GM18867 (cell line): ENCODE measurements at regions not wholly inside any gene's neighbourhood (a gene's known extent, or its start where the extent isn't known, plus 50 kb on each side); places are given as distances from the start of the nearest gene placed in this dataset.
"Not testable (repeated sequence)": the region's sequence is repeated elsewhere in the genome, so short reads cannot be mapped to it uniquely, and the experiment has no call there.

Experiments used
- ATAC-seq: cut with Tn5 transposase; IDR thresholded peaks from one replicate; pipeline ENCODE4 v1.9.1; 2021; ENCODE audit warnings: mild to moderate bottlenecking, moderate library complexity; ENCODE audit not compliant: unreplicated experiment

DNA sequence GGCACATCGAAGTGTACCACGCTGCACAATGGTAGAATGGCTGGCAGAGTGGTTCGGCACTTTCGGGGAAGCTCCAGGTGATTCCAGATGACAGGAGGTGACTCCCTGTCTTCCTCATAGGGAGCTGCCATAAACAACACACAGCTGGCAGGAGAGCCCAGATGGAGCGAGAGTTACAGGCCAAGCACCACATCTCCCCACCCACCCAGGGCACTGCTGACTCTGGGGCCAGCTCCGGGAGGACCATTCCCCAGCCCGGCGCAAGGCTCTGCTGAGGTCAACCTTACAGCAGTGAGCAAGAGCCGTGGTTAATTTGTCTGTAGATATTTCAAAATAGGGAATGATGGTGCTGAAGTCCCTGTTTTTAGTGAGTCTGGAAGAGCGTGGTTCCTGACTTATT lies 78.8 kb upstream of the HMGXB4 start:
- ATAC-seq = no peak

DNA sequence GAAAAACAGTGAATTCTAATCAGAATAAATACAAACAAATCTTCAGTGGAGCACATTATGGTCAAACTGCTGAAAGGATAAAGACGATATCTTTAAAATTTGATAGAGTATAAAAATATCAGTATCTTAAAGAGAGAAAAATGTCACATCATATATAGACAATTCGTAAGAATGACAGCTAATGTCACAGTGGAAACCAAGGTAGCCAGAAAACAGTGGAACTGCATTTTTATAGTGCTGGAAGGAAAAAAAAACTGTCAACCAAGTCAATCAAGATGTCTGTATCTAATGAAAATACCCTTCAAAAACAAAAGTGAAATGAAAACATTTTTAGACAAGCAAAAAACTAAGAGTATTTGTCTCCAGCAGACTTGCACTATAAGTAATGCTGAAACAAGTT lies 73.4 kb upstream of the HMGXB4 start:
- ATAC-seq = no peak

DNA sequence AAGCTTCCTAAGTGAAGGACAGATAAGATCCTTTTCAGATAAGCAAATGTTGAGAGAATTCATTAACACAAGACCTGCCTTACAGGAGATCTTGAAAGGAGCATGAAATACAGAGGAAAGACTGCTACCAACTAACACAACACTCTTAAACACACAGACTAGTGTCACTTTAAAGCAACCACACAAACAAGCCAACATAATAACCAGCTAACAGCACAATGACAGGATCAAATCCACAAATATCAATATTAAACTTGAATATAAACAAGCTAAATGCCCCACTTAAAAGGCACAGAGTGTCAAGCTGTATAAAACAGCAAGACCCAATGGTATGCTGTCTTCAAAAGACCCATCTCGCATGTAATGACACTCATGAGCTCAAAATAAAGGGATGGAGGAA lies 70.8 kb upstream of the HMGXB4 start:
- ATAC-seq = no peak

DNA sequence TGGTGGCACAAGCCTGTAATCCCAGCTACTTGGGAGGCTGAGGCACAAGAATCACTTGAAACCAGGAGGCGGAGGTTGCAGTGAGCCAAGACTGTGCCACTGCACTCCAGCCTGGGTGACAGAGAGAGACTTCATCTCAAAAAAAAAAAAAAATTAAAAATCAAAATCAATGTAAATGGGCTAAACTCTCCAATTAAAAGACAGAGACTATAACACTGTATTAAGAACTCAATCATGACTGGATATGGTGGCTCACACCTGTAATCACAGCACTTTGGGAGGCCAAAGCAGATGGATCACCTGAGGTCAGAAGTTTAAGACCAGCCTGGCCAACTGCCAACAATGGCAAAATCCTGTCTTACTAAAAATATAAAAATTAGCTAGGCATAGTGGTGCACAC lies 68.4 kb upstream of the HMGXB4 start:
- not testable (repeated sequence) for ATAC-seq

DNA sequence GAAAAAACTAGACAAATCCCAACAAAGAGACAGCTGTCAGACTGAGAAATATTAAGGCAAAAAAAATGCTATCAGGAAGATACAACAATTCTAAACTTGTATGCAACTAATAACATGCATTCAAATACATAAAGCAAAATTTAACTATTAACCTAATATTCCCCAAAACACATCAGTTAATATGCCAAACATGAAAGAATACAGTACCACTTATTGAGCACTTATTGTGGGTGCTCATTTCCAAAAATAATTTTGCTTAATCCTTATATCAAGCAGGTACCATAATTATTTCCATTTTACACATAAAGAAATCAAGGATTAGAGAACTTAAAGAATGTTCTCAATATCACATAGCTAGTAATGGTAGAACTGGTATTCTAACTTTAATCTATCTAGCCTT lies 67.7 kb upstream of the HMGXB4 start:
- no peak for ATAC-seq

DNA sequence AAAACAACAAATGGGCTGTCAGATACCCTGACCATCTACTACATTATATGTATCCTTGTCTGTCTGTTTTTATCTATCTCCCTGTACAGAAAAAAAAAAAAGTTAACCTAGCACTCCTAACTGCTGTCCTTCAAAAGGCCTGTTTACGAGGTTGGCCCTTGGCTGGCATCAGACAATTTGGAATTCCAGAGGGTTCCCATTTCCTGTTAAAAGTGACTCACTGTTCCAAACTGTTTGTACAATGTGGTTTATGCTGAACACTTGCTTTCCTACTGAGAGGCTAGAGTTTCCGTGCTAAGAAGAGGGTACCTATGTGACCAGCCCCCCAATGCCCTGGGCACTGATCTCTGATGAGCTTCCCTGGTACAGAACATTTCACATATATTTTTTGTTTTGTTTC lies 65.9 kb upstream of the HMGXB4 start:
- ATAC-seq = no peak

DNA sequence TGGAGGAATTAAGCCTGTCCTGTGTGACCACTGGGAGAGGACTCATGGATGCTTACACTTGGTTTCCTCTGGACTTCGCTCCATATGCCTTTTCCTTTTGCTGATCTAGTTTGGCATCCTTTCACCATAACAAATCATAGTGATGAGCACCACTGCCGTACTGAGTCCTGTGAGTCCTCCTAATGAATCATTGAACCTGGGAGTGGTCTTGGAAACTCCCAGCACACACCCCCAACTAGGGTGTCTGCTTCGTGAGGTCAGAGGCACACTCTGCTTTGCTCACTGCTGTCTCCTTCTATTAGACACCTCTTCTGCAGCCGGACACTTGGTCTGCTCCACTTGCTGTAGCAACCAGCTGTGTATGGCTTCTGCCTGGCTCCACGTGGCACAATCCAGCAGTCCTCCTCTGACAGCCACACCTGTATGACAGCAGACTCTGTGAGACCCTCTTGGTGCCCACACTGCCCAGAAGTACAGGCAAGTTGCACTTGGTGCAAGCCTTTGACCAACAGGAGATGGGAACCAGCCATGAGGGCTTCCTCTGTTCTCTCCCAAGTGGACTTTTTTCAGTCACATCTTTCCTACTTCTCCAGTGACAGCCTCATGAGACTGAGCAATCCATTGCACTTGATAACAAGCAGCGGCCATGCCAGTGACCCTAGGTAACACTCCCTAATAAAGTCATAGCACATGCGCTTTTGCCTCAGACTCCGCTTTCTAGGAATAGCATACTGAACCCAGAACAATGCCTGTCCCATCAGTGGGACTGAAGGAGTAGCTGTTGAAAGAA lies 65.0 kb upstream of the HMGXB4 start:
- ATAC-seq = no peak

DNA sequence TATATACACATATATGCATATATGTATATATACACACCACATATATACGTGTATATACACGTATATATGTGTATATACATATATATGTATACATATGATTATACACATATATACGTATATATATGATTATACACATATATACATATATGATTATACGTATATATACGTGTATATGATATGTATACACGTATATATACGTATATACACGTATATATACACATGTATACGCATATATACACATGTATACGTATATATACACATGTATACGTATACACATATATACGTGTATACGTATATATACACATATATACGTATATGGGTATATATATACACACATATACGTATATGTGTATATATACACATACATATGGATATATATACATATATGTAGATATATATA lies 62.1 kb upstream of the HMGXB4 start:
- ATAC-seq = no peak

DNA sequence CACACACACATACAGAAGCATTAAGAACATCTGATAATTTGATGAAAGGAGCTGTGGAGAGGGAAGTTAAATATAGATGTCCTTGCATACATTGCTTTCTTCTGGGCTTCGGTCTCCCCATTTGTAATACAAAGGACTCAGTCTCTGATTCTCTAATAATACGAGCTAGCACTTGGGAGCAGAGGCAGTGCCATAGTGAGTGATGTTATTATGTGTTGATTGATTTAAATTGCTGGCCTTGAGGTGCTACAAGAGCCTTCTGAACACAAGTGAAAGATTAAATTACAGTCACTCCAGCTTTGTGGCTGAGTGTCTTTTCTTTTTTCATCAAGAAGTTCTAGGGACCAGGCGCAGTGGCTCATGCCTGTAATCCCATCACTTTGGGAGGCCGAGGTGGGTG lies 61.5 kb upstream of the HMGXB4 start:
- ATAC-seq = no peak

DNA sequence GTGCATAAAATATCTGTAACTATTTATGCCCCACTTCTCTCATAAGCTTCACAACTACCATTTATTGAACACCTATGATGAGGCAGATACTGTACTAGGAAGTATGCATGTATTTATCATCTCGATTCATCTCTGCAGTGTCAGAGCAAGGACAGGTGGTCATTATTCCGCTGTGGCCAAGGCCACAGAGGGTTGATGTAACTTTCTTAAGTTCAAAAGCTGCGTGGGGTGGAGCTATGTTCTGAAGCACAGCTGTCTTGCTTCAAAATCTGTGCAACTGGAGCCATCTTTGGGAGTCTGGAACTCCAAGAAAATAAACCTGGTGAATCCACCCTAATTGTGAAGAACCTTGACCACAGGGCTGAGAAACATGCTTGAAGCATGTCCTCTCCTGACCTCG lies 60.2 kb upstream of the HMGXB4 start:
- ATAC-seq = no peak

DNA sequence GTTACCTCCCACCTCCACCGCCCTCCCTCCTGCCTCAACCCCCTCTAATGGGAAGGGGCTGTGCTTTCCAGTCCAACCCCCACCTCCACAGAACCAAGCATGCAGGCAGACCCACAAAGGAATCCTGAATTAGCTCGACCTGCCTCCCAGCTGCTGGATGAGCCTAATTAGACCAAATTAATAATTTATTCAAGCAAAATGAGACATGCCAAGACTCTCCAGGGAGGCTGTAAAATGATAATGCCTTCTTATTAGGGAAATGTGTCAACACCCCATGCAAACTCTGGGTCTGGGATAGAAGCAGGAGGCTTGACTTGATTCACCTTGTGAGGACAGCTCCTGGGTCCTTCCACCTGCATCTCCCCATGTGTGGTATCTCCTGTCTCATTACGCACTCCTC lies 59.4 kb upstream of the HMGXB4 start:
- no peak for ATAC-seq

DNA sequence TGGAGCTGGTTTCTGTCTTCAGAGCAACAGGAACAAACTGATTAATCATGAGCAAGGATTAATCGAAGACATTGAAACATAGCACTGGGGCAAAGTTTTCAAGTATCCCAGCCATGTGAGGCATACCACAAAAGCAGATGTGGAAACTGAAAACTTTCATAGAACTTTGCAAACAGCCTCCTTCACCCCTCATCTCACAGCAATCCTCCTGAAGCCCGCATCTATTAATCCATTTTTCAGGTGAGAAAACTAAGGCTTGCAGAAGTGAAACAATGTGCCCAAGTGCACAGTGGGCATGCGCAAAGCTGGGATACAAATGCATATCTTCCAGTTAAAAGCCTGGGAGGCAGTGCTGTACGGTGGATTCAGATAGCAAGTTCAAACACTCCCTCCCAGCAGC lies 58.6 kb upstream of the HMGXB4 start:
- ATAC-seq = no peak

DNA sequence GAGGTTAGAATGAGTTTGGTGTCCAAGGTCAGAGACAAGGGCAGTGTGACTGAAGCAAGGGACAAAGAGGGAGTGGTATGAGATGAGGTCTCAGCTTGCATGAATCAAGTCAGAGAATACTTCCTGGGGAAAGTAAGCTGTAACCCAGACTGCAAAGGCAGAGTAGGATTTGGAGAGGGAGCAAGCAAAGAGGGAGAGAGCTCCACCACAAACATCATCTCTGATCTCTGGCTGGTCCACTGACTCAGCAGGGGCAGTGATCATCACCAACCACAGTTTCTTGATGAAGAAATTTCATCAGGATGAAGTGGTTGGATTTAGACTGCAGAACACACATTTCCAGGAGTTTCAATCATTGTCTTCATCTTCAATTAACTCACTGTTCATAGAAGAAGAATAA lies 54.9 kb upstream of the HMGXB4 start:
- no peak for ATAC-seq

DNA sequence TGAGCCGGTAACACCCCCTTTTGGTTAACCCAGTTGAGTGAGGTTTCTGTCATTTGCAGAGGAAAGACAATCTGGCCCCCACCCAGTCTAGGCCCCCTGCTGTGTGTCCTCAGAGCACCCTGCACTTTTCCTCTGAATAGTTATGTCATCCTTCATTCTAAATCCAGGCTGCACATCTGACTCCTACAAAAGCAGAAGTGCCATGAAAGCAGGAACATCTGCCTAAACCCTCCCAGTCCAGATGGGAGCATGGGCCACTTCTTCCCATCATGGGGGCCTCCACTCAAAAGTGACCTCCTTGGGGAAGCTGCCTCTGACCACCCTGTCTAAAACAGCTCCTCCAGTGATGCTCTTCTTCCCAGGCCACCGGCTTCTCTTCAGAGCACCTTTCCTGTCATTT lies 53.7 kb upstream of the HMGXB4 start:
- ATAC-seq = no peak

DNA sequence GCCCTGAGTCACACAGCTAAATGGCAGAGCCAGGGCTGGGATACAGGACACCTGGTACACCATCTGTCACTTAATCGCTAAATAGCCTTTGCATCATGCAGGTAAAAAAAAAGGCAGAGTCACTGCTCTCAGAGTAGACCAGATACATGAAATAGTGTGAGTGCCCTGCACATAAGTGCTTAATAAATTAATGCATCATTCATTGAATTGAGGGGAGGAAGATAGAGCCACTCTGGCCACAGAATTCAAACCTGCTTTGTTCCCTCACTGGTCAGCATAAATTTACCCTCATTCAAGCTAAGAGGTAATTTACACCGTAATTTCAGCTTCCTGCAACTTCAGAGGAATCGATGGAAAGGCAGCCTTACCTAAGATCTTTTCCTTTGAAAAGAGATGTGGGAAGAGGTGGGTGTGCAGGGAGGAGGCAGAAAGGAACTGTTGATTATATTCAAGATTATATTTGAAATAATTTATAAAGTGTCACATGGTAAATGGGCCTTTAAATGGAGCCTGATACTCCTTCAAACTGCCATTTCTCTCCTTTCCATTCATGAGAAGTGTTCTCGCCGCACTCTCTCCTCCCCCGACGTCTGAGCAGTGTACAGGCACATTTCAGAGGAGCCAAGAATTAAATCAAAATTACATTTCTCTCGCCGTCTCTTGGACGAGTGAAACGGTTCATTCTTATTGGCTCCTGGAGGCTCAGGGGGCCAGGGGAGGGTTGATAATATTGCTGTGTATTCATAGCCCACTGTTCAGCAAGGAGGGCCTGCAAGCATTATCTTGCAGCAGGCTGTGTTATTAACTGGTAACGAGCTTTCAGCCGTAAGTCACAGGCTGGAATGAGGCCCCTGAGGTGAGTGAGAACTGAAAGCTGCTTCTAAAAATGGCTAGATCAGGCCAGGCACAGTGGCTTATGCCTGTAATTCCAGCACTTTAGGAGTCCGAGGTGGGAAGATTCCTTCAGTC lies 52.2 kb upstream of the HMGXB4 start:
- no peak for ATAC-seq

DNA sequence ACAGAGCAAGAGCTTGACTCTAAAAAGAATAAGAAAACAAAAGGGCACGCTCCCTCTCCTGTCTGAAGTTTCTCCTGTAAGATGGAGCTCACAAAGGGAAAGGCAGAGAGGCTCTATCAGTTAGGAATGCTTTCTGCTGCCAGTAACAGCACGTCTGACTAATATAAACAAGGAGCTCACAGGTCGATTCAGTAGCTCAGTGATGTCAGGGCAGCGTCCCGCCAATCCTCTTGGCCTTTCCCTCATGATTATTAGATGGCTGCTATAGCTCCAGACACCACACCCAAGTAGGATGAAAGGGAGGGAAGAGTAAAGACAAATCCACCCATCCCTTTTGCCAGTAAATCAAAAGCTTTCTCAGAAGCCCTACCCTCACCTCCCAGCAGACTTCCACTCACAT lies 51.3 kb upstream of the HMGXB4 start:
- no peak for ATAC-seq

DNA sequence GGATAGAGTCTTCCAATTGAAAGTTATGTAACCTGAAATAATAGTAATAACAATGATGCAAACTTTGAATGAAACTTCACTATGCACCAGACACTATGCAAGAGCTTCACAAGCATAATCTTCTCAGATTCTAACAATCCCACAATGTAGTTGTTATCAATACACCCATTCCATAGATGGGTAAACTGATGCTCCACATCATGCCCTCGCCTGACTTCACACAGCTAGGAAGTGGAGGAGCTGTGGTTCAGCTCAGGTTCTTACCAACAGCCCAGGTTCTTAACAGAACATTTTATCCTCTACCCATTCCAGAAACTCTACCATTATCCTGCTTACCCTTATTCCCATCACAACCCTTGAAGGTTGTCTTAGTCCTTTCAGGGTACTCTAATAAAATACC lies 50.4 kb upstream of the HMGXB4 start:
- ATAC-seq = no peak
